HFF-Myc (cell line): ENCODE measurements at regions not wholly inside any gene's neighbourhood (a gene's known extent, or its start where the extent isn't known, plus 50 kb on each side); places are given as distances from the start of the nearest gene placed in this dataset.

Experiments
- DNase-seq: peaks from one replicate; pipeline ENCODE4 v3.0.0-alpha.2; 2011; ENCODE audit warnings: low read depth; ENCODE audit errors: extremely low read depth
- H3K4me3 ChIP-seq: replicated peaks from 2 replicates; pipeline ENCODE4 v1.5.1; 2011; ENCODE audit warnings: low read depth, mild to moderate bottlenecking, control low read depth, low read length
- CTCF ChIP-seq: IDR thresholded peaks from 2 replicates; pipeline ENCODE4 v1.5.1; 2012; ENCODE audit warnings: mild to moderate bottlenecking, low read depth, low read length, control low read depth; ENCODE audit errors: missing control alignments

GRCh38 chr18:10162340-10162739, 248.5 kb downstream of the VAPA start:
- DNase-seq = no peak
- no peak overlapping the region for H3K4me3 ChIP-seq
- TF ChIP-seq CTCF = no peak

GRCh38 chr18:10164271-10165071, 250.7 kb downstream of the VAPA start:
- no peak overlapping the region for H3K4me3 ChIP-seq
- DNase-seq = no peak
- no peak for TF ChIP-seq CTCF

GRCh38 chr18:10166164-10166807, 252.5 kb downstream of the VAPA start:
- no peak for DNase-seq
- no peak overlapping the region for H3K4me3 ChIP-seq
- no peak for TF ChIP-seq CTCF

GRCh38 chr18:10167759-10168158, 253.9 kb downstream of the VAPA start:
- TF ChIP-seq CTCF = no peak
- no peak for DNase-seq
- H3K4me3 ChIP-seq = no peak overlapping the region

GRCh38 chr18:10168477-10168876, 254.7 kb downstream of the VAPA start:
- no peak for DNase-seq
- no peak overlapping the region for H3K4me3 ChIP-seq
- no peak for TF ChIP-seq CTCF

- DNase-seq = no peak
- no peak overlapping the region for H3K4me3 ChIP-seq
- no peak for TF ChIP-seq CTCF
Measured at GRCh38 chr18:10169064-10169562, 255.3 kb downstream of the VAPA start.

- TF ChIP-seq CTCF = no peak
- DNase-seq = no peak
- no peak overlapping the region for H3K4me3 ChIP-seq
Measured at GRCh38 chr18:10169814-10170213, 256.0 kb downstream of the VAPA start.
